ENCODE measurements at regions not wholly inside any gene's neighbourhood (a gene's known extent, or its start where the extent isn't known, plus 50 kb on each side); places are given as distances from the start of the nearest gene placed in this dataset.

DNA sequence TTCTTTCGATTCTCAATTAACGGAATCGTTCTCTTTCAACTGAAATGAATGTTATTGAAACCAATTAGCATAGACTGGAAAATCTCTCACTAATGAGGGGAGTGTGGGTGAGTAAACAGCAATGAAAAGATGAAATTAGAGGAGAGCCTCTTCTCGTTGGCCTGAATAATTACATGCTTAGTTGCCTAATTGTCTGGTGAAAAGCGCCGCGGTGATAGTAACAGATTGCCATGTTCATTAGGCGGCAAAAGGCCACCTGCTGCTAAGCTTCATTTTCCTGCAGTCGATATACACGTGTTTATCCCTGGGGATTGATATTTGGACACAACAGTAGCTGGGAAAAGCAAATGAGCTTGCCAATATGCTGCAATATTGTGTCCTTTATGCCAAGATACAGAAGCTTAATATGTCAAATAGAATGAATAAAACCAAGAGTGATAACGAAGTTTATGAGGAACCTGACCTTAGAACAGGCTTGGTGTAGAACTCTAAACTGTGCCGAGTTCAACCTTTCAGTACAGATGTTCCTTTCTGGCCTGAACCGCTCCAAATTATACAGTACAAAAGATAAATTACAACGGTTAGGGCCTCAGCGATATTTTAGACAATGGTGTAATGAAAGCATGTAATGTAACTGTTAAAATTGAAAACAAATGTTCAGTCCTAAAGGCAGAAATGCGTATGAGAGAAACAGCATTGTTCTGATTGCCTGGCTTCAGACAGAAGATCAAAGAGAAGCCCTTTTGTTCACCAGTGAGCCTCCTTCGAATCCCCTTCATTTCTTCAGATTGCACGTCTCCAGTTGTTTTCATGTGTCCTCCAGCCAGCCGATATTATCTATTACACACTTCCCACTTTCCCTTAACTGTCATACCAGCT lies 185.2 kb downstream of the SHOX2 start:
- no peaks in the 10 kb centered on the region for H3K4me1 ChIP-seq
- H3K27ac ChIP-seq, result no peak overlapping the region
- TF ChIP-seq, protein P1, sequence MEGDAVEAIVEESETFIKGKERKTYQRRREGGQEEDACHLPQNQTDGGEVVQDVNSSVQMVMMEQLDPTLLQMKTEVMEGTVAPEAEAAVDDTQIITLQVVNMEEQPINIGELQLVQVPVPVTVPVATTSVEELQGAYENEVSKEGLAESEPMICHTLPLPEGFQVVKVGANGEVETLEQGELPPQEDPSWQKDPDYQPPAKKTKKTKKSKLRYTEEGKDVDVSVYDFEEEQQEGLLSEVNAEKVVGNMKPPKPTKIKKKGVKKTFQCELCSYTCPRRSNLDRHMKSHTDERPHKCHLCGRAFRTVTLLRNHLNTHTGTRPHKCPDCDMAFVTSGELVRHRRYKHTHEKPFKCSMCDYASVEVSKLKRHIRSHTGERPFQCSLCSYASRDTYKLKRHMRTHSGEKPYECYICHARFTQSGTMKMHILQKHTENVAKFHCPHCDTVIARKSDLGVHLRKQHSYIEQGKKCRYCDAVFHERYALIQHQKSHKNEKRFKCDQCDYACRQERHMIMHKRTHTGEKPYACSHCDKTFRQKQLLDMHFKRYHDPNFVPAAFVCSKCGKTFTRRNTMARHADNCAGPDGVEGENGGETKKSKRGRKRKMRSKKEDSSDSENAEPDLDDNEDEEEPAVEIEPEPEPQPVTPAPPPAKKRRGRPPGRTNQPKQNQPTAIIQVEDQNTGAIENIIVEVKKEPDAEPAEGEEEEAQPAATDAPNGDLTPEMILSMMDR (IDR thresholded peaks at IDR 0.05), result no peak
- H3K4me3 ChIP-seq, result no peak overlapping the region
- no peak for DNase-seq (ENCODE audit: low spot score)
- H3K36me3 ChIP-seq, result no peaks in the 10 kb centered on the region
- no peaks in the 10 kb centered on the region for H3K9me3 ChIP-seq
- no peaks in the 10 kb centered on the region for H3K27me3 ChIP-seq

DNA sequence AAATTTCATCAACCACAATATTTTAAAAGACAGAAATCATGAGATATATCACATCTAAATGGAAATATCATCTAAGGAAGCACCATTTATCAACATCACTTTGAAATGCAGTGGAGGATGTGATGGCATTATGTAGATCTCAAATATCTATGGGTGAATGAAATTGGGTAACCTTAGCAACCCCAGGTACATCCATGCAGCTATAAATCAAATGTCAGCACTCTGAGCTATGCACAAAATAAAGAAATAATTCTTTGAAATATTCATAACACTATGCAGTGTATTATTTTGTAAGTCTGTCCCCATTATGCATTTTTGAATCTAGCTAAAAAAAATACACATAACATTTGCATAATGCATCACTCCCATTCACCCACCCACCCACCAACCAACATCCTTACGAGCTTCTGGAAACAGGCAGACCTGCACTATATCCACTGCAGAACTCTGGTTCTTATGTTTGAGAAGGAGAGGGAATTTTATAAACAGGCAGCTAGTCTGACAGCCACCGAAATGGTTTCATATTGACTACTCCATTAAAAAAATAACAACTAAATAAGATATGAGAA lies 186.8 kb downstream of the SHOX2 start:
- H3K27me3 ChIP-seq, result no peaks in the 10 kb centered on the region
- H3K4me1 ChIP-seq, result no peaks in the 10 kb centered on the region
- TF ChIP-seq, protein P1 (IDR thresholded peaks at IDR 0.05), result no peak
- no peaks in the 10 kb centered on the region for H3K9me3 ChIP-seq
- H3K4me3 ChIP-seq, result no peak overlapping the region
- H3K36me3 ChIP-seq, result no peaks in the 10 kb centered on the region
- H3K27ac ChIP-seq, result no peak overlapping the region
- no peak for DNase-seq (ENCODE audit: low spot score)

DNA sequence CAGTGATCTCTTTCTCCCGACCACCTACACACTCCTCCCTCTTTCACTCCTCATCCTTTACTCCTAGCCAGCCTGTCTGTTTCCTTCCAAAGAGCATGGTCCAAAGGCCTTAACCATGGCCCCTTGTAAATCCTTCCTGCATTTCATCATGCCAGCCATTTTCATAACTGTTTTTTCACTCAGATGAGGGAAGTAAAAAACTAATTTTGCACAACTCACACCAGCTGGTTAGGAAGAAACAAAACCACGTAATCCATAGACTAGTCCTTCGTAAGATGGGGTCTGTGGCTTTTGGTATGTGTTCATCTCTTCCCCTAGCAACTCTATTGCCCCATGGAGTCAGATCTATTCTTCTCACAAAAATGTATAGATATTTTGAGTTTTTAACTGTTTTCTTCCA lies 187.8 kb downstream of the SHOX2 start:
- Histone ChIP-seq H3K4me3 (no peak overlapping the region), H3K4me1 (no peaks in the 10 kb centered on the region)
- TF ChIP-seq, protein P1 (IDR thresholded peaks at IDR 0.05), result no peak

DNA sequence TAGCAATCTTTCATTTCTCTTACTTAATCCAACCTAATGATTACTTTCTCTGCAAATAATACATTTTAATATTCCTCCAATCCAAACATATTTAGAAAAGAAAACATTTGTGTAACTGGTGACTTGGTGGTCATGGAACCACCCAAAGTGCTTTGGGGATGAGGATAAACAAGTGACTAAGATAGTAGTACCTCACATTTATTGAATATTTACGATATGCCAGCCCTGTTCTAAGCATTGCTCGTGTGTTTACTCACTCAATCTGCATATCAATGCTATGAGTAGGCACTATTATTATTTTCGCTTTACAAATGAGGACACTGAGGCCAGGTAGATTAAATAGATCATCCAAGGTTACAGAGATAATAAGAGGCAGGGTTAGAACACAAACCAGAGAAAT lies 189.5 kb downstream of the SHOX2 start:
- no peaks in the 10 kb centered on the region for H3K27me3 ChIP-seq
- H3K4me3 ChIP-seq, result no peak overlapping the region
- DNase-seq (ENCODE audit: low spot score), result no peak
- H3K9me3 ChIP-seq, result no peaks in the 10 kb centered on the region
- TF ChIP-seq, protein P1 (IDR thresholded peaks at IDR 0.05), result no peak
- H3K36me3 ChIP-seq, result no peaks in the 10 kb centered on the region
- H3K27ac ChIP-seq, result no peak overlapping the region
- no peaks in the 10 kb centered on the region for H3K4me1 ChIP-seq

More for the DNA sequence above, 187.8 kb downstream of the SHOX2 start:
- Histone ChIP-seq H3K27ac (no peak overlapping the region), H3K36me3 (no peaks in the 10 kb centered on the region), H3K27me3 (no peaks in the 10 kb centered on the region), H3K9me3 (no peaks in the 10 kb centered on the region)
- DNase-seq (ENCODE audit: low spot score), result no peak

DNA sequence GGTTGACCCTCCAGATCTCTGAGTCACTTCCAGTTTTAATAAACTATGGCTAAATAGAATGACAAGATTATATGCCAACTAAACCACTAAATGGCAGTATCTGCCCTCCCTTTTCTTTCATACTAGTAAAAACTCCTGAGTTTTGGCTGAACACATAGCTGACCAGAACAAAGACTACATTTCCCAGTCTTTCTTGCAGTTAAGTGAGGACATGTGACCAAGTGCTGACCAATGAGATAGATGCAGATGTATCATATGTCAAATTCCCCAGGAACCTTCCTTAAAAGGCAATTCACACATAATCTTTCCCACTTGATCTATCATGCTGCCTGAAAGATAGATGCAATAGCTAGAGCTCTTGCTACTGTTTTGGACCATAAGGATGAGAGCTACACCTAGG lies 191.3 kb downstream of the SHOX2 start:
- no peaks in the 10 kb centered on the region for H3K27me3 ChIP-seq
- no peak overlapping the region for H3K4me3 ChIP-seq
- DNase-seq (ENCODE audit: low spot score), result no peak
- no peaks in the 10 kb centered on the region for H3K9me3 ChIP-seq
- no peaks in the 10 kb centered on the region for H3K36me3 ChIP-seq
- no peak overlapping the region for H3K27ac ChIP-seq
- H3K4me1 ChIP-seq, result no peaks in the 10 kb centered on the region
- TF ChIP-seq, protein P1 (IDR thresholded peaks at IDR 0.05), result no peak

All from right atrium auricular region (tissue), 2 donors.